ENCODE measurements at regions not wholly inside any gene's neighbourhood (a gene's known extent, or its start where the extent isn't known, plus 50 kb on each side); places are given as distances from the start of the nearest gene placed in this dataset.
A peak's percentile ranks its signal among the peaks of the same experiment; 100 is the strongest.

GRCh38 chr2:9057939-9058761, 54.7 kb upstream of the MBOAT2 start:
- peaks cover 10% of the 10 kb centered on the region for H3K4me1 Mint-ChIP-seq (ENCODE audit: low read depth)
- H3K27ac Mint-ChIP-seq = no peak overlapping the region
- H3K36me3 Mint-ChIP-seq (ENCODE audit: low read depth) = peaks cover 4% of the 10 kb centered on the region
- H3K9me3 Mint-ChIP-seq = peaks cover 12% of the 10 kb centered on the region
- peaks cover 29% of the 10 kb centered on the region for H3K27me3 Mint-ChIP-seq
- H3K4me3 Mint-ChIP-seq = no peak overlapping the region

- Mint-ChIP-seq H3K4me1 (ENCODE audit: low read depth) (peaks cover 10% of the 10 kb centered on the region), H3K4me3 (no peak overlapping the region), H3K27me3 (peaks cover 12% of the 10 kb centered on the region), H3K36me3 (ENCODE audit: low read depth) (peaks cover 4% of the 10 kb centered on the region), H3K9me3 (peaks cover 9% of the 10 kb centered on the region), H3K27ac (peak overlapping the region; percentile 42)
Measured at GRCh38 chr2:9055471-9055870, 52.0 kb upstream of the MBOAT2 start.

GRCh38 chr2:9053534-9053931, 50.0 kb upstream of the MBOAT2 start:
- Mint-ChIP-seq H3K27ac (no peak overlapping the region), H3K4me1 (ENCODE audit: low read depth) (peaks cover 10% of the 10 kb centered on the region), H3K27me3 (peaks cover 6% of the 10 kb centered on the region), H3K36me3 (ENCODE audit: low read depth) (peaks cover 4% of the 10 kb centered on the region), H3K4me3 (no peak overlapping the region), H3K9me3 (peaks cover 9% of the 10 kb centered on the region)

All from stimulated activated naive CD8-positive, alpha-beta T cell treated with anti-CD3 and anti-CD28 coated beads, Interleukin-15, Interleukin-2, amounts not matched to agents 100 ng/mL and 50 ng/mL, for 24 hours (primary cell).